ENCODE measurements at regions not wholly inside any gene's neighbourhood (a gene's known extent, or its start where the extent isn't known, plus 50 kb on each side); places are given as distances from the start of the nearest gene placed in this dataset.

GRCh38 chr13:30026909-30027308 is 176.5 kb upstream of the UBL3 start:
- DNase-seq: no peak

GRCh38 chr13:30026093-30026492 is 175.7 kb upstream of the UBL3 start:
- DNase-seq: no peak

DNA sequence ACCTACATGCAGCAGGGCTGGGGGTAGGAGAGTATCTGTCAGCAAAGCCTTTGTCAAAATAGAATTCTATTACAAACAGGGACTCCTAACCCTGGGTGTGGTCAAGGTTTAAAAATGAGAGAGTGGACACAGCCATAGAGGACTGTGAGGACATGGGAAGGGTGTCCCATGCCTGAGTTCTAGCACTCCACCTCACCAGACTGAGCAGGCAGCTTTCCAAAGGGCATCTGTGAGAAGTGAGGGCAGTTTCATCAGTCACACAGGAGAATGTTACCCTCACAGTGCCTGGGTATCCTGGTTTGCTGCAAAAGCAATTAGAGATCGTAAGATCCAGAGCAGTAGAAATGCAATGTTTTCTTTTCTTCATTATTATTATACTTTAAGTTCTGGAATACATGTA is 174.9 kb upstream of the UBL3 start:
- no peak for DNase-seq

DNA sequence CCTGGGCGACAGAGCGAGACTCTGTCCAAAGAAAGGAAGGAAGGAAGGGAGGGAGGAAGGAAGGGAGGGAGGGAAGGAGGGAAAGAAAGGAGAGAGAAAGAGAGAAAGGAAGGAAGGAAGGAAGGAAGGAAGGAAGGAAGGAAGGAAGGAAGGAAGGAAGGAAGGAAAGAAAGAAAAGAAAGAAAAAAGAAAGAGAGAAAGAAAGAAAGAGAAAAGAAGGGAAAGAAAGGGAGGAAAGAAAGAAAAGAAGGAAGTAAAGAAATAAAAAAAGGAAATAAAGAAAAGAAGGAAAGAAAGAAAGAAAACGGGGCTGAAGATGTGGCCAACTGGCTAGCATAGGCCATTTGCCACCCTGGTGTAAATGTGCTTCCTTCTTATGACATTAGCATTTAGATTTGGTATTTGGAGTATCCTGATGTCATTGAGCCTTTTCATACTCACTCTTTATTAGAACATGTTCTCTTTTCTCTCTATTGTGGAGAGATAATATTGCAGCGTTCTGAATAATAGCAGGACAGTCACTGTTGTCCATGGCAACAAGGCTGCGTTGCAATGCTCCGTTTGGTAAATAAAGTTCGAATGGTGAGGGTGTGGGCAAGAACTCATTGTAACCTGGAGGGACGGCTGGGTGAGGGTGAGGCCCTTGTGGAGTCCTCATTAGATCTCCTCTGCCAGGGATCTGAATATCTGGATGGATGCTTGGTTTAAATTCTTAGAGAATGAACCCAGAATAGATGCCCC is 173.9 kb upstream of the UBL3 start:
- DNase-seq: no peak

- DNase-seq: no peak
These were observed 172.9 kb upstream of the UBL3 start for GRCh38 chr13:30023196-30023895.

GRCh38 chr13:30022796-30023195 is 172.4 kb upstream of the UBL3 start:
- DNase-seq: no peak

- no peak for DNase-seq
These were observed 171.8 kb upstream of the UBL3 start for GRCh38 chr13:30022256-30022655.

DNA sequence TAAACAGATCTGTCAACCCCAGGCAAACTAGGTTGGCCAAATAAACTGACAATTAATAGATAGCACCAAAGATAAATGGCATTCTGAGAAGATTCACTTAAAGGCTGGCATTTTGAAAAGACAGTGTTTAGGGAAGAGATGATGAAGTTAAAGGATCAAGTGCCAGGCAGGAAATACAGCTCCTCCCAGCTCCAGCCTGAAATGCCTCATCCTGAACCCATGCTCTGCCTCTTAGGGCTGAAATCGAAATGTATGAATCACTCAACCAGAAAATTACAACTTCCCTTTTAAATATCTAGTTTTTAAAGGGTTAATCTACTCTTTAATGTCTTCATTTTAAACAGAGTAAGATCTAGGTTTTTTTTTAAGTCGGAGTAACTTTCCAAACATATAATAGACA is 171.2 kb upstream of the UBL3 start:
- DNase-seq: no peak

- DNase-seq: no peak
These were observed 170.4 kb upstream of the UBL3 start for GRCh38 chr13:30020726-30021312.

DNA sequence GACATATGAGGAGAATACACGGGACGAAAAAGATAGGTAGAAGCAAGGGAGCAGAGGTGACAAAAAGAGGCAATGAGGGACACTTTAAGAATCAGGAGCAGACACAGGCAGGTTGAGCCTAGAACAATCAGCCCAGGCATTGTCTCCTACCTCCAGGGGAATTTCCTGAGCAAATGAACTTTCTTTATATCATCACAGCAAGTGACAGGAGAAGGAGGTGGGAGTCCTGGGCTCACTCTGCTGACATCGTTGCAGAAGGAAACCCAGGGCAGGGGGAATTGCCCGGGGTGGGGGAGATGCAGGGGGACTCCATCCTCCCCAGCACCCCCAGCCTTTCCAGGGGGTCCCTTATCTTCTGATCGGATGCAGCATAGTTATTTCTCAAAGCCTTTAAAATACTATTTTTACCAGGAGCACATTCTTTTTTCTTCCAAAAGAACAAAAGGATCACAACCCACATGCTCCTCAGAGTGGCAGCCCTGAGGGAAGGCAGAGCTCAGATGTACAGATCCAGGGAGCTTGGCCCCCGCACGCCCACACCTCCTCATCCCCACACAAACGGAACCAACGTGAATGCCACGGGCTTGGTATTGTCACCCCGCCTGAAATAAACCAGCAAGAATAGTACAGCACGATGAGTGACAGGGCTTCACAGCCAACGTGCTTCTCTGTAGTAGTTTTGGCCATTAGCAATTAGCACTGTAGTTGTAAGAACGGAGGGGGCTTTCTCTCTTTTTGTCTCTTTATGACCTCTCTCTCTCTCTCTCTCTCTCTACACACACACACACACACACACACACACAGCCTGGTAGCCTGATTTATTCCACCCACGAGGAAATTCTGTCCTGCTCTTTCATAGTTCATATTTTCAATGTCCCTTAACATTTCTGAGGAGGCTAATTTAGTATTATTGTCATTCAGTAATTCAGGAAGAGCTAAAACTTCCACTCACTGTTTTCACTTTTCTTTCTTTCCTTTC is 169.5 kb upstream of the UBL3 start:
- no peak for DNase-seq

DNA sequence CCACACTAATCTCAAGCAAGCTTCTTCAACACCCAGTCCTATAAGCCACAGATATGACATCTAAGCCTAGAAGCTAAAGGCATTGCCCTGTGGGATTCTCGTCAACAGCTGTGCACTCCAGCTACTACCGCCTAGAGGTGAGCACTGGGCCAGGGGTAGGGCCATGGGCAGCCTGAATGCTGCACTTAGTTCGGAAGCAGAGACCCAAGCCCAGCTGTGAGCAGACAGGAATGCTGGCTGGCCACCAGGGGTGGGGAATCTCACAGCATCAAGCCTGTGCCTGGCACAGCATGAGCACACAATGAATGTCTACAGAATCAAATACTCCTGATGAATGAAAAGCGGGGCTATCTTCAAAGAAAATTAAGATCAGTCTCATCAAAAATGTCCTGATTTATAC is 167.5 kb upstream of the UBL3 start:
- DNase-seq: peak; percentile 52

GRCh38 chr13:30016398-30016797 is 166.0 kb upstream of the UBL3 start:
- DNase-seq: no peak

DNA sequence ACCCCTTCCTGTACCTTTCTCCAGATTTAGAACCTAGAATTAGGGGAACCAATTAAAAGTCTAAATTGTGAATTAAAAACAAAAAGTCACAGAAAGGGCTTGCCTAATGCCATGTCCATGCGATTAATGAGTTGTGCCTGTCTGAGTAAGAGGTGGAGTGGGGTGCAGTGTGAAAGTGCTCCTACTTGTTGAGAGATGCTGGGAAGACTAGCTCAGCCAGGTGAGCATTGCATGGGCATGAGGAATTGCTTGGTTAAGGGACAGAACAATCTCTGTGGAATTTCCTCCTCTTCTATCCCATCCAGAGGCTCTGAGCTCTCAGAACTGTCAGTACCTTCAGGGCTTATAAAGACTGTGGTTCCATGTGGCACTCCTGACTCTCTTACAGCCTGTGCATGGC is 159.0 kb upstream of the UBL3 start:
- no peak for DNase-seq

- no peak for DNase-seq
These were observed 155.8 kb upstream of the UBL3 start for GRCh38 chr13:30006246-30006645.

DNA sequence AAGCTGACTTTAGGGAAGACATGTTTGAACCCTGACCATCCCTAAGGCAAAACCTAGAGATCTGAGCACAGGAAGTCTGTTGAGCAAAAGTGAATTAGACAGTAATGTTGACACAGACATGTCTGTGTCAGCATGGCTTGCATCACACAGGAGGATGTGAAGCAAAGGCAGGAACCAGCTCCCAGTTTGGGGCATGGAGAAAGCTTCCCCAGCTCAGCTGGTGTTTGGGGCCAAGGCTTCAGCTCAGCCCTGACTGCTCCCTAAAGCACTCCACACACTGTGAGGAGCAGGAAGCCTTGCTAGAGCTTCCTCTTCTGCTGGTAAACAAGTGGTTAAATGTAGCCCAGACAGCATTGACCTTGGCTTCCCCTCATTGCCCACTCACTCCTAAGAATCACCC is 153.8 kb upstream of the UBL3 start:
- no peak for DNase-seq

GRCh38 chr13:30002577-30002976 is 152.2 kb upstream of the UBL3 start:
- DNase-seq: no peak

GRCh38 chr13:30000370-30000765 is 150.0 kb upstream of the UBL3 start:
- DNase-seq: no peak

DNA sequence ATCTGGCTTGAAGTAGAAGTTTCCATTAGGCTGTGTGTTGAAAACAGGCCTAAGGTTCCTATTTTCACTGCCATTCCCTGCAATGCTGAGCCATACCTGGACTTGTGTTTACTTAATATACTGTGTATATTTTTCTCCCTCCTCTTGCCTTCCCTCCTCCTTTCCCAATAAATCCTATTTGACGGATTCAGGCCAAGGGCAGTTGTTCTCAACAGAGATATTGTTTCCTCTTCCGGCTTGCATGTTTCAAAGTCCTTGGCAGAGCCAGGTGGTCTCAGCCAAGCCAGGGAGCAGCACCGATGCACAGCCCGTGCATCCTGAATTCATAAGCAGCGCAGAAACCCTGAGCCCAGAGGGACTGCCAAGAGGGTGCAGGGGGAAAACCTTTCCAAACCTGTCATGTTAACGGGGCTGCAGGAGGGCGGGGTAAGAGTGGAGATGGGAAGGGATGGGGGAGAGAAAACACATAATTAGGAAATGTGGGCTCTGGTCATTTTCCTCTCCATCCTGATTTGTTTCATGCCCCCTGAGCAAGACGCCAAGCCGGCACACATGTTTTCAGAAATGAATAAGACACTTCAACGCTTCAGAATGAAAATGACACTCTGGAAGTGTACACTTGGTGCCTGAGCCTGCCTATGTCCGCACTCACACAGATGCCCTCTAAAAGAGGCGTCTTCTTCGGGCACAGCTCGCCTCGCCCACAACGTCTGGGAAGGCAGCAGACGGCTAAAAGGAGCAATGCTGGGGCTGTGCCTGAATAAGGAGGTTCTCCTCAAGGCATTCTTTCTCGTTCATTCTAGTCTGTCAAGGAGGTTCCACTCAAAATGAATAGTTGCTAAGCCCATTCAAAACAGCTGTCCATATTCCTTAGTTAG is 149.3 kb upstream of the UBL3 start:
- peak; percentile 71 for DNase-seq

GRCh38 chr13:29996316-29996715 is 145.9 kb upstream of the UBL3 start:
- no peak for DNase-seq

- DNase-seq: peak; percentile 84
These were observed 144.6 kb upstream of the UBL3 start for GRCh38 chr13:29994911-29995595.

DNA sequence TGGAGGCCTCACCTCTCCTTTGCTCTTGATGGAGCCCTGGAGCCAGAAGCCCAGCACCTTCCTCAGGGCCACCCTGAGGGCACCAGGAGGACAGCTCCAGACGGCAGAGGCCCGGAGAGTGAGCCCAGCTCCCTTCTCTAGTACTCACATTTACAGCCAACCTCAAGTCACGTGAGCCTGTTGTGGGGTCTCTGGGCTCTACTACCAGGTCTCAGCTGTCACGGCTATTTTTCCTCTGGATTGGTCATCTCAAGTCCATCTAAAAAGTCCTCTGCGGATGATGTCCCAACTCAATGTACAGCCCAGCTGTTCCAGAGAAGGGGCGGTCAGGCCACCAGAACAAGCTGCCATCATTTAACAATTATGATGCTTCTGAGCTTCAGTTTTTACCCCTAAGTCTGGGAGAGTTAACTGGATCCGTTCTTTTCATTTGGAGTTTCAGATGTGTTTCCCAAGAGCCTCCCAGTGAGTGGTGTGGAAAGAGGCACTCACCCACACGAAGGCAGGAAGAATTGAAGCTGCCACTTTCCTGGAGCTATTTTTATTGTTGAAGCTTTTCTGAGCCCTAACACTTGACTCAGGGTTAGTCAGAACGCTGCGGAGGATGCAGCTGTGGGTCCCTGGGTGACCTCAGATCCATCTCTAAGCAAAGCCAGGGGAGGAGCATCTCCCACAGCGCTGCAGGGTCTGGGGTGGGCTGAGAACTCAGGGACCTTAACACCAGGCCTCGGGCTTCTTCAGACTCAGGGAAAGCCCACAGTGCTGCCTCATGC is 143.5 kb upstream of the UBL3 start:
- DNase-seq: peak; percentile 36
